Smooth muscle cell (in vitro differentiated cells): ENCODE measurements at regions not wholly inside any gene's neighbourhood (a gene's known extent, or its start where the extent isn't known, plus 50 kb on each side); places are given as distances from the start of the nearest gene placed in this dataset.

ENCODE experiments used
- DNase-seq: peaks from one replicate; lab custom pipeline; 2025; ENCODE audit not compliant: unreplicated experiment; lab: John Stamatoyannopoulos, UW
- H2AFZ ChIP-seq: fragments of 200-600 bp; sonication (generic); 2 replicates; pipeline ENCODE4 v1.6.0; 2016; ENCODE audit warnings: antibody characterized with exemption, low read depth, mild to moderate bottlenecking
- H3F3A ChIP-seq: fragments of 200-600 bp; sonication (generic); 2 replicates; pipeline ENCODE4 v1.6.0; 2017; ENCODE audit warnings: antibody characterized with exemption, low read depth
- H3K27ac ChIP-seq: fragments of 200-600 bp; sonication (generic); 2 replicates; pipeline ENCODE4 v1.5.1; 2016; ENCODE audit warnings: low read depth, mild to moderate bottlenecking
- H3K27me3 ChIP-seq: fragments of 200-600 bp; sonication (generic); 2 replicates; pipeline ENCODE4 v1.6.1; 2016; ENCODE audit warnings: low read depth, mild to moderate bottlenecking
- H3K36me3 ChIP-seq: fragments of 200-600 bp; sonication (generic); 2 replicates; pipeline ENCODE4 v1.5.1; 2016; ENCODE audit warnings: low read depth
- H3K4me1 ChIP-seq: fragments of 200-600 bp; sonication (generic); 2 replicates; pipeline ENCODE4 v1.5.1; 2016; ENCODE audit warnings: low read depth
- H3K4me2 ChIP-seq: fragments of 200-600 bp; sonication (generic); 2 replicates; pipeline ENCODE4 v1.6.0; 2016; ENCODE audit warnings: mild to moderate bottlenecking
- H3K4me3 ChIP-seq: fragments of 200-600 bp; sonication (generic); 2 replicates; pipeline ENCODE4 v1.5.1; 2016; ENCODE audit warnings: mild to moderate bottlenecking
- H3K79me2 ChIP-seq: fragments of 200-600 bp; sonication (generic); 2 replicates; pipeline ENCODE4 v1.6.0; 2016; ENCODE audit warnings: low read depth, mild to moderate bottlenecking
- H3K9ac ChIP-seq: fragments of 200-600 bp; sonication (generic); 2 replicates; pipeline ENCODE4 v1.6.0; 2016; ENCODE audit warnings: low read depth
- H3K9me3 ChIP-seq: fragments of 200-600 bp; sonication (generic); replicated peaks from 2 replicates; pipeline ENCODE4 v1.5.1; 2016; ENCODE audit warnings: low read depth
- H4K20me1 ChIP-seq: fragments of 200-600 bp; sonication (generic); 2 replicates; pipeline ENCODE4 v1.6.0; 2016; ENCODE audit warnings: low read depth
- WGBS: methylation state at CpG from one replicate; pipeline ENCODE4 v1.1.7; 2016; ENCODE audit warnings: low lambda C conversion rate; 5-methylcytosine and 5-hydroxymethylcytosine counted together
- TF ChIP-seq, protein P1 (sequence below): fragments of 200-600 bp; sonication (generic); IDR thresholded peaks from 2 replicates; pipeline ENCODE4 v1.5.1; 2017; ENCODE audit warnings: borderline replicate concordance, mild to moderate bottlenecking, antibody characterized with exemption; ENCODE audit not compliant: insufficient read depth, poor library complexity, severe bottlenecking

DNA sequence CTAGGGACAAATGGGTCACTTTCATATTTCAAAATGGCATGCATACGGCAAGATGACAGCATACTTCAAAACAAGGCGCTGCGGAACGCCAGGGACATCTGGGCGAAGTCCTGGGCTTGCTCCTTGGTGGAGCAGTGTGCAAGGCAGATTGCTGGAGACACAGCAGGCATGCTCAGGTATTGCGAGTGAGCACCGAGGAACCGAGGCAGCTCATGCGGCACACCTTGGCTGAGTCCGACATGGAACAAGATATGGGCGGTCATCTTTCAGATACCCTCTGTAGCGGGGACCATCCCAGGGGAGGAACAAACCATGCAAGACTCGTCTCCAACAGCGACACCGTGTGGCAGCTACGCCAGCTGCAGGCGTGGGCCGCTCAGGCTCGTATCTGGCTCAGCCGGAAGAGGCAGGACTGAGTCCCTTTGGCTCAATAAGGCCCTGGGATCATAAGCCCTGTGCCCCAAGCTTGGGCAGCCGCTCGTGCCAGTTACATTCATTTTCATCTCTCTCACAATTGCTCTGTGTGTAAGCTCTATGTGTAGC lies 112.4 kb downstream of the NUFIP1 start:
- Histone ChIP-seq H2AFZ (no peak overlapping the region), H3K4me2 (no peak overlapping the region), H3K4me1 (no peaks in the 10 kb centered on the region), H4K20me1 (no peaks in the 10 kb centered on the region), H3K27ac (no peak overlapping the region), H3K9me3 (peaks cover 4% of the 10 kb centered on the region), H3F3A (no peaks in the 10 kb centered on the region), H3K79me2 (no peaks in the 10 kb centered on the region), H3K36me3 (no peaks in the 10 kb centered on the region), H3K9ac (no peak overlapping the region), H3K4me3 (no peak overlapping the region), H3K27me3 (no peaks in the 10 kb centered on the region)
- WGBS: 81% methylated on average over 22 of the region's 22 CpGs
- DNase-seq: no peak
- TF ChIP-seq, protein P1, sequence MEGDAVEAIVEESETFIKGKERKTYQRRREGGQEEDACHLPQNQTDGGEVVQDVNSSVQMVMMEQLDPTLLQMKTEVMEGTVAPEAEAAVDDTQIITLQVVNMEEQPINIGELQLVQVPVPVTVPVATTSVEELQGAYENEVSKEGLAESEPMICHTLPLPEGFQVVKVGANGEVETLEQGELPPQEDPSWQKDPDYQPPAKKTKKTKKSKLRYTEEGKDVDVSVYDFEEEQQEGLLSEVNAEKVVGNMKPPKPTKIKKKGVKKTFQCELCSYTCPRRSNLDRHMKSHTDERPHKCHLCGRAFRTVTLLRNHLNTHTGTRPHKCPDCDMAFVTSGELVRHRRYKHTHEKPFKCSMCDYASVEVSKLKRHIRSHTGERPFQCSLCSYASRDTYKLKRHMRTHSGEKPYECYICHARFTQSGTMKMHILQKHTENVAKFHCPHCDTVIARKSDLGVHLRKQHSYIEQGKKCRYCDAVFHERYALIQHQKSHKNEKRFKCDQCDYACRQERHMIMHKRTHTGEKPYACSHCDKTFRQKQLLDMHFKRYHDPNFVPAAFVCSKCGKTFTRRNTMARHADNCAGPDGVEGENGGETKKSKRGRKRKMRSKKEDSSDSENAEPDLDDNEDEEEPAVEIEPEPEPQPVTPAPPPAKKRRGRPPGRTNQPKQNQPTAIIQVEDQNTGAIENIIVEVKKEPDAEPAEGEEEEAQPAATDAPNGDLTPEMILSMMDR: peak; percentile 42

DNA sequence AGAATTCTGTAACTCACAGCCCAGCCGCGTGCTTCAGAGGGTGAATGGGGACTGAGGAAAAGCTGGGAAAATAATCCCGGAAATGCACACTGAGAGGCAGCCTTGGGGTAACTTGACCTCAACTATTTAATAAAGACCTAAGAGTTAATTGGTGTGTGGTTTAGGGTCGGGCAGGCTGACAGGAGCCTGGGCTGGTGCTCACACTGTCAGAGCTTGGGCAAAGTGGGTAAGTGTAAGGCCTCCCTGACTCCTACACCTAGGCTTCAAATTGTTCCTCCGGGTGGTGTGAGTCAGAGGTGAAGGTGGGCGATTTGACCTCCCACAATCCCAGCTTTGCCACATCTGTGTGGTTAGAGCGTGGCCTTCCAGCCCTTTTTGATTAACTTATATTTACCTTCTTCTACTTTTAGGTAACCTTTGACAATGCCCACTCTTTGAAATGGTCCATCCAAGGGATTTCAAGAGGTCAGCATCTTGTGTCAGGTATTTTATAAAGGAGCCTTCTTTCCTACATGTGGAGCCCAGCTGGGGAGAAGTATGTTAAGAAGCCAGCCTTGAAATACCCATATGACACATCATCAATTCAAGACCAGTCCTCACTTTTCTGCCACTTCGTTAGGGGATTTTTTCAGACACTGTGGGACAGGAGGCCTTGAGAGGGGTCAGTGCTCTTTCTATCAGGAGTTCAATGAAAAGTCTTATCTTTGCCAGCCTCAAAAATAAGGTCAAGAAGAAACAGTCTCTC lies 114.2 kb downstream of the NUFIP1 start:
- no peak for DNase-seq
- H3K27me3 ChIP-seq: no peaks in the 10 kb centered on the region
- H3F3A ChIP-seq: no peaks in the 10 kb centered on the region
- no peaks in the 10 kb centered on the region for H3K79me2 ChIP-seq
- no peaks in the 10 kb centered on the region for H4K20me1 ChIP-seq
- H3K4me3 ChIP-seq: no peak overlapping the region
- TF ChIP-seq, protein P1: no peak
- H2AFZ ChIP-seq: no peak overlapping the region
- peaks cover 4% of the 10 kb centered on the region for H3K9me3 ChIP-seq
- no peaks in the 10 kb centered on the region for H3K36me3 ChIP-seq
- WGBS: 56% methylated on average over 8 of the region's 8 CpGs
- H3K4me1 ChIP-seq: no peaks in the 10 kb centered on the region
- H3K4me2 ChIP-seq: peak overlapping the region; percentile 29
- H3K9ac ChIP-seq: no peak overlapping the region
- no peak overlapping the region for H3K27ac ChIP-seq

DNA sequence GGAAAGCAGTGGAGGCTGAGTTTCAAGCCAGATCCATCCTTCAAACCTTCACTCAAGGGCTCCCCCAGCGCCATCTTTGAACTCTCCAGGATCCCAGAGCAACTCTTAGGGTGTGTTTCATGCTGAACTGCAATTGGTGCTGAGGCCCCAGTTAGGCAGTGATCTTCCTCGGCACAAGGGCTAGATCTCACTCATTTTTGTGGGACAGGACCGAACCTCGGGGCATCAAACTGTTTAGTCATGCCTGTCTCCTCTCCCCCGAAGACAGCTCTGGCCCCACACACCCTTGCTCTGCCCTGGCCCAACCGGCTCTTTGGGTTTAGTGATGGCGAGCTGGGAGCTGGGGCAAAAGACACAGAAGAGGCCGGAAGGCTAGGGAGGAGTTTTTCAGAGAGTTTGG lies 115.1 kb downstream of the NUFIP1 start:
- Histone ChIP-seq H3K27me3 (no peaks in the 10 kb centered on the region), H3K79me2 (no peaks in the 10 kb centered on the region), H3F3A (no peaks in the 10 kb centered on the region), H3K36me3 (no peaks in the 10 kb centered on the region), H3K4me1 (no peaks in the 10 kb centered on the region), H2AFZ (no peak overlapping the region), H3K9ac (no peak overlapping the region), H3K9me3 (peaks cover 4% of the 10 kb centered on the region), H3K4me3 (no peak overlapping the region), H3K27ac (no peak overlapping the region), H3K4me2 (no peak overlapping the region), H4K20me1 (no peaks in the 10 kb centered on the region)
- 88% methylated on average over 8 of the region's 8 CpGs for WGBS
- DNase-seq: no peak
- TF ChIP-seq, protein P1: no peak

DNA sequence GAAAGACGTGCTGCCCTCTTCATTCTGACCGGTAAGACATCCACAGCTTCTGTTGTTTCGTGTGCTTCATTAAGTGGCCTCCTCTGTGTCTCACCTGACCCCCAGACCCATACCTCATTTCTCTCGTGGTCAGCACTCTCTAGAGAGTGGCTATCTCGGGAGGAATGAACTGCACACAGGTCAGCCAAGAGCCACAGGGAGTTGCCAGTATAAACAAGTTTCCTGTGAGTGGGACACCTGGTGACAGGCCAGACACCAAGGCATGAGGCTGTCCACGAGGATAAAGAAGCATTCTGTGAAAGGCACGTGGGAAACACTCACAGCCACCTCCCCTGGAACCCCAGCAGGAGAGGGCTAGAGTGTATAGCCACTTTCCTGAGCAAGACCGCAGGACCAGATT lies 115.8 kb downstream of the NUFIP1 start:
- Histone ChIP-seq H4K20me1 (no peaks in the 10 kb centered on the region), H3K4me3 (no peak overlapping the region), H3K4me2 (no peak overlapping the region), H3K27ac (no peak overlapping the region), H3K9ac (no peak overlapping the region), H3K9me3 (peaks cover 4% of the 10 kb centered on the region), H3K79me2 (no peaks in the 10 kb centered on the region), H2AFZ (no peak overlapping the region), H3K27me3 (no peaks in the 10 kb centered on the region), H3F3A (no peaks in the 10 kb centered on the region), H3K4me1 (no peaks in the 10 kb centered on the region), H3K36me3 (no peaks in the 10 kb centered on the region)
- TF ChIP-seq, protein P1: no peak
- 97% methylated on average over 8 of the region's 8 CpGs for WGBS
- no peak for DNase-seq
